Adrenal gland (tissue), 5 donors: ENCODE measurements at regions not wholly inside any gene's neighbourhood (a gene's known extent, or its start where the extent isn't known, plus 50 kb on each side); places are given as distances from the start of the nearest gene placed in this dataset.

Source experiments
- CTCF ChIP-seq, 6 experiments: fragments of 450-650 bp in 4 of 6; fragments of 200-600 bp in 2 of 6; sonication (generic) in 1 of 6; IDR thresholded peaks; 1 replicate in 5 of 6; 2 replicates in 1 of 6; pipeline versions ENCODE4 v1.5.1 to v1.8.0; 2016 to 2021; ENCODE audit warnings: antibody characterized with exemption in 6 of 6, mild to moderate bottlenecking in 2 of 6, moderate library complexity in 1 of 6
- POLR2A ChIP-seq, 2 donors: fragments of 450-650 bp; IDR thresholded peaks; one replicate each; pipeline ENCODE4 v1.6.1; 2017; ENCODE audit warnings: antibody characterized with exemption in 2 of 2, mild to moderate bottlenecking in 2 of 2, moderate library complexity in 1 of 2
- donor health status: DM: no; HTN: no; CAD: no.

- TF ChIP-seq CTCF (IDR thresholded peaks at IDR 0.05) (no peak), POLR2A (IDR thresholded peaks at IDR 0.05) (no peak)
These were observed 121.9 kb upstream of the BTN3A2 start for GRCh38 chr6:26243132-26243531.
